Activated CD4-positive, alpha-beta T cell treated with anti-CD3 and anti-CD28 coated beads, Interleukin-2, amount 50 U/mL, for 48 hours (primary cell): ENCODE measurements at regions not wholly inside any gene's neighbourhood (a gene's known extent, or its start where the extent isn't known, plus 50 kb on each side); places are given as distances from the start of the nearest gene placed in this dataset.
A peak's percentile ranks its signal among the peaks of the same experiment; 100 is the strongest.
"Not testable (repeated sequence)": the region's sequence is repeated elsewhere in the genome, so short reads cannot be mapped to it uniquely, and the experiment has no call there.

Source experiments
- DNase-seq, 2 experiments: peaks; one replicate each; pipeline ENCODE4 v3.0.0-alpha.2; 2020

GRCh38 chr10:62594093-62594520 is 210.4 kb upstream of the ADO start:
- peak; percentile 51 to 62 for DNase-seq

GRCh38 chr10:62597226-62597625 is 207.3 kb upstream of the ADO start:
- no peak for DNase-seq

- no peak for DNase-seq
Observed at GRCh38 chr10:62599161-62599560, 205.4 kb upstream of the ADO start.

- DNase-seq, result not testable (repeated sequence)
Observed at GRCh38 chr10:62606551-62606950, 198.0 kb upstream of the ADO start.

GRCh38 chr10:62608189-62608875 is 196.2 kb upstream of the ADO start:
- not testable (repeated sequence) for DNase-seq

DNA sequence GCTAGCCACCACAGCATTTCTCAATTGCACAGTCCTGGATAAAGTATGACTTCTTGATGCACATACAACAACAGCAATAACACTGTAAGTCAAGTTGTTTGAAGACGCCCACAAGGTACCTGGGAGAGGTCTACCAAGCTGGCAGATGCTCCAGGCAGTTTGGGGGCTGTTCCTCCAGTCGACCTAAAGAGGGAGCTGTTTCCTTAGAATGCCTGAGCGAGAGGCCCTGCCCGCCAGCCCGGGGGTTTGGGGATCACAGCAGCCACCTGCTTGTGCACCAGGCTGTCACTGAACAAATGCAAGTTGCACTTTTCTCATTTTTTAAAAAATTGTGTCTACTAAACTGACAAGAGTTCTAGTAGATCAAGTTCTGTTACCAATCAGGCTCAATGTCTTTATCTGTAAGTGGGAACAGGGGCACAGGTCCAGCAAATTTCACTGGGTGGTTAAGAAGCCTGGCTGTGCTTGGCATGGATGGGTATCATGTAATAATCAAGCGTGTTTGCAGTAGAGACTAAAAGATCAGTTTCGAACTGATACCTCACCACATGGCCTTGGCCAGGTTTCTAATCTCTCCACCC is 193.8 kb upstream of the ADO start:
- peak; percentile 78 to 82 for DNase-seq

DNA sequence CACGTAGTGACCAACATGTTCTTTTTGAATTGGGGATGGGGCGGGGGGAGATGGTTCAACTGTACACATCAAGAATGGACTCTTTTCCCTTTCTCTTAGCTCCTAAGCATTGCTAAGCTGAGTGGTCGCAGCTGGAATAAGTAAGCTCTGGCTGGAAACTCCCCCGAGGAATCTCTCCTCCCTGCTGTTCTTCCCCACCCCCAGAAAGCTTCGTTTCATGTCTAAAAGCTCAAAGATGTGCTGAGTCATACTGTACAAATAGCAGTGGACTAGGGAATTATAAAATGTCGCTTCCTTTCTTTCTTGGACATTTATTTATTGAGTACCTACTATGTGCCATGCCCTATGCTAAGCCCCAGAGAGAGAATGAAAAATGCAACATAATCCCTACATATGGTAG is 191.1 kb upstream of the ADO start:
- no peak for DNase-seq

- no peak for DNase-seq
Observed at GRCh38 chr10:62613859-62614258, 190.7 kb upstream of the ADO start.

DNA sequence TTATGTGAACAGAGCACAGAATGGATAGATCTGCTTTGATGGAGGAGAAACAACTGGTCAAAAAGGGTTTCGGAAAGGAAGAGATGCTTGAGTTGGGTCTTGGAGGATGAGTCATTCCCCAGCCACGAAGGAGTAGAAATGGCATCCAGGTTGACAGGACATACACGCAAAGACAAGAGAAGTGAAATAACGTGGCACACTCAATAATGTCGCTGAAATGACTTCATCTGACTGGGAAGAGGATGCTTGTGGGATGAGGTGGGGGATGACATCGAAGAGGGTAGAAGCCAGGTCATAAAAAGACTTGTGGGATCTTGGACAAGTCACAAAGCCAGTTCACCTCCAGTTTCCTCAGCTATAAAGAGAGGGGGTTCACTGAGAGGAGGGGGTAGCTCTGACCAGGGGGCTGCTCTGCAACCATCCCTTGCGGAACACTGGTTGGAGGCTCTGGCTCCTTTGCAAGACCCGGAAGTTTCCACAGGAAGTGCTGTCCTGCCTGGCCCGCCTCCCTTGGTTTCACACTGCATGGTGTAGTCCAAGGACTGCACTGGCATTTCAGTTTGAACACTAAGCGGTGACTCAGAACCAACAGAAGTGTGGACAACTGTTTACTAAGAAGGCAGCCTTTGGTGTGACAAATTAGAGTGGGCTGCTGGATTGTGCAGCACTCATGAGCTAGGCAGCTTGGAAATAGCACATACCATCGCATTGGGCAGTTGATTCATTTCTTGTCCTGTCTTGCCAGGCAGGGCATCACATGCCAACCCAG is 189.9 kb upstream of the ADO start:
- peak; percentile 41 to 59 for DNase-seq

- no peak for DNase-seq
Observed at GRCh38 chr10:62616885-62617590, 187.5 kb upstream of the ADO start.

GRCh38 chr10:62617652-62618051 is 186.9 kb upstream of the ADO start:
- DNase-seq, result no peak

- no peak for DNase-seq
Observed at GRCh38 chr10:62618054-62618453, 186.5 kb upstream of the ADO start.

- DNase-seq, result no peak
Observed at GRCh38 chr10:62618576-62619412, 185.7 kb upstream of the ADO start.

- DNase-seq, result no peak
Observed at GRCh38 chr10:62619413-62619738, 185.1 kb upstream of the ADO start.

DNA sequence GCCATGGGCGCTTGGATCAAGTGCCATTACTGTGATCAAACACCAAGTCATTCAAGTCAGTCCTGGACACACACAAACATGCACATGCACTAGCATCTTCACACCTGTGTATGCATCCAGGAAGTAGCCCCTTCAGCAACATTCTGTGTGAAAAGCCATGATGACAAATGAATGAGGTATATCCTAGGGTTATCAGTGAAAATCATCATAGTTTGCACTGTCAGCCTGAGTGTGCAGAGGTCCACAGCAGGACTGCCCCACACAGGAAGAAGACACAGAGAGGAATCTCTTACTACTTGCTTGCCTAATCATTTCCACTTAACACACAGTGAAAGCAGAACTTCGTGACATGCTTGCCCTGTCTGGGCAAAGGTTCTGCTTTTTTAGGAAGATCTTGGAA is 184.0 kb upstream of the ADO start:
- DNase-seq, result no peak

GRCh38 chr10:62623223-62623622 is 181.3 kb upstream of the ADO start:
- DNase-seq, result no peak

DNA sequence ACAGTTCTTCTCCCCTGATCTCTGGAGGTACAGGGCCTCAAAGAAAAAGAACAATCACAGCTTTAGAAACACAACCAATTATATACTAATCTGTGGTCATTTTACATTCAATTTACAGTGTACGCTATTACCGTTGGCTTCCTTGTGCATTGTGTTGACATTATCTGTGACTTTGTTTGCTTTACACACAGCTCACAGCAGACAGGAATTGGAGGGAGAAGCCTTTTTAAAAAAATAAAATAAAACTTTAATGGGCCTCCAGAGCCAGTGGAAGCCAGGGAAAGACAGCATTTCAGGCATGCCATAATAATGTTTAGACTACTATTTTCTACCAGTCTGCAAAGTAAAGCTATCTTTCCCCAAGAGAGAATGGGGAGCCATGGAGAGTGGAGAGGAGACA is 179.0 kb upstream of the ADO start:
- DNase-seq, result no peak

GRCh38 chr10:62626079-62626478 is 178.4 kb upstream of the ADO start:
- no peak for DNase-seq

GRCh38 chr10:62626817-62627216 is 177.7 kb upstream of the ADO start:
- DNase-seq, result no peak

GRCh38 chr10:62627983-62628382 is 176.5 kb upstream of the ADO start:
- DNase-seq, result no peak

- DNase-seq, result no peak
Observed at GRCh38 chr10:62631241-62631640, 173.3 kb upstream of the ADO start.

DNA sequence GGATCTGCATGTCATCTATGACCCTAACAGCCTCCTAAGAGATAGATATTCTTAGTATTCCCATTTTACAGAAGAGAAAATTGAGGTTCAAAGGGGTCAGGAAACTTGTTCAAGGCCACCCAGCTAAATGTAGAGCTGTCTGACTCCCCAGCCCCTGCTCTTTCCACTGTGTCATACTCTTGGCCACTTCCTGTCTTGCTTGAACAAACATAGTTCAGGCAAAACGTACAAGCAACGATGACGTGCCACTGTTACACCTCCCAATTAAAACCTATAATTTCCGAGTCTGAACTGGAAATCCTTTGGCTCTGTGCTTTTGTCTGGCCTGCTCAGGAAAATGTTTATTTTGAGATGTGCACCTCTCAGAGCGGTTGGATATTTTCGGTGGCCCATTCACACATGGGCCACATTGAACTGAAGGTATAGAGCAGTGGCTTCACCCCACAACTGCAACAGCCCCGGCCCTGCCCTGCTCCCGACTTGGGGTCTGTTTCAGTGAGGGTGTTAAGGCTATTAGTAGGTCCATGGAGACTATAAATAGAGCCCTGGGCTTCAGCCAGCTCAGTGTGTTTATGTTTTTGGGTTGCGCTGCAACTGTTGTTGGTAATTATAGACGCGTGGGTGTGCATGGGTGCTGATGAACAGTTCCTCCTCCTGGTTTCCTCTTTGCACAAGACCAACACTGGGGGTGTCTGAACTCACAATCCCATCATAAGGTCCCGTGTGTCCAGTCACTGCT is 172.3 kb upstream of the ADO start:
- peak in 1 of 2 experiments; percentile 41 for DNase-seq
